Transverse colon (tissue), 4 donors: ENCODE measurements at regions not wholly inside any gene's neighbourhood (a gene's known extent, or its start where the extent isn't known, plus 50 kb on each side); places are given as distances from the start of the nearest gene placed in this dataset.

Experiments
- DNase-seq: peaks from one replicate; pipeline ENCODE4 v3.0.0-alpha.2; 2019
- H3K27ac ChIP-seq, 4 donors: fragments of 200-600 bp; sonication (generic); 2 replicates each; pipeline ENCODE4 v1.5.1; 2016 to 2018; ENCODE audit warnings: inconsistent platforms in 4 of 4
- H3K27me3 ChIP-seq: fragments of 200-600 bp; sonication (generic); 2 replicates; pipeline ENCODE4 v1.5.1; 2017; ENCODE audit warnings: inconsistent platforms
- H3K36me3 ChIP-seq, 4 donors: fragments of 200-600 bp; sonication (generic); 2 replicates each; pipeline ENCODE4 v1.5.1; 2017 to 2019; ENCODE audit warnings: inconsistent platforms in 4 of 4
- H3K4me1 ChIP-seq, 4 donors: fragments of 200-600 bp; sonication (generic); 2 replicates each; pipeline ENCODE4 v1.5.1; 2017 to 2020; ENCODE audit warnings: inconsistent platforms in 4 of 4
- H3K4me3 ChIP-seq, 4 donors: fragments of 200-600 bp; sonication (generic); 1 replicate in 1 of 4; 2 replicates in 3 of 4; pipeline versions ENCODE4 v1.5.1 to v1.6.1; 2017 to 2019; ENCODE audit warnings: inconsistent platforms in 4 of 4
- H3K9me3 ChIP-seq, 2 donors: fragments of 200-600 bp; sonication (generic); 2 replicates each; pipeline ENCODE4 v1.5.1; 2017 to 2019; ENCODE audit warnings: inconsistent platforms in 2 of 2
- EP300 ChIP-seq: sonication (generic); formaldehyde crosslinking; IDR thresholded peaks from one replicate; pipeline ENCODE4 v1.6.1; 2017; ENCODE audit warnings: antibody characterized with exemption, low read depth
- POLR2A ChIP-seq: fragments of 450-650 bp; IDR thresholded peaks from one replicate; pipeline ENCODE4 v1.6.1; 2016; ENCODE audit warnings: antibody characterized with exemption, mild to moderate bottlenecking, moderate library complexity
- POLR2AphosphoS5 ChIP-seq, 3 donors: sonication (generic); formaldehyde crosslinking; IDR thresholded peaks; one replicate each; pipeline ENCODE4 v1.6.1; 2016; ENCODE audit warnings: antibody characterized with exemption in 3 of 3
- WGBS, 2 donors: methylation state at CpG; one replicate each; pipeline ENCODE4 v1.1.5; 2018; ENCODE audit warnings: low coverage in 1 of 2; 5-methylcytosine and 5-hydroxymethylcytosine counted together
- in situ Hi-C, 4 donors: fragments of 200-750 bp; cut with MboI; loops; one replicate each; pipeline versions ENCODE4 v1.15.0 to v1.15.1; 2017; ENCODE audit warnings: low sequenced_read_pairs in 3 of 4, low pct_ligation_motif_present in 1 of 4, low pct_unique_long_range_greater_than_20kb in 1 of 4
- intact Hi-C: fragments of 100-400 bp; cut with DNase I; formaldehyde crosslinking; loops from one replicate; pipeline ENCODE4 v1.15.1; 2023; ENCODE audit warnings: low total_unique reads
- TF ChIP-seq, protein P1 (sequence below), 5 experiments: fragments of 200-600 bp in 3 of 5; fragments of 450-650 bp in 2 of 5; sonication (generic) in 3 of 5; IDR thresholded peaks; 1 replicate in 2 of 5; 2 replicates in 3 of 5; pipeline ENCODE4 v1.5.1; 2016 to 2017; ENCODE audit warnings: antibody characterized with exemption in 5 of 5, inconsistent platforms in 3 of 5, mild to moderate bottlenecking in 2 of 5, moderate library complexity in 1 of 5

DNA sequence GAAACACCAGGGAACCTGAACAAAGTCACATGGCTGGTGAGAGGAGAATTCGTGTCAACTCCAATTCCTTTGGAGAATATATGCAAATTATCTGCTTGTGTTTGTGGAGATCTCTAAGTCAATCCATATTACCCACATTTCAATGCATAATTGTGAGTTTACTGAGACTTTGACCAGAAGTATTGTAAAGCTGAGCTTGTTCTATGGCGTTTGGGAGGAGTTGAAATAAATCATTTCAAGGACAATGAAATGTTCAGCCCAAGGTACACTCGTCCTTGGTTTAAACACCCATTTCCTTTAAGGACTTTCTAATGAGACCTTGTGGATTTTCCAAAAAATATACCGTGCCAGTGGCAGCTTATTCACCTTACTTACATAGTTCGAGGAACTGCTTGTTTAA, 186.6 kb upstream of the HDAC9 start:
- no peak for DNase-seq
- in situ Hi-C loops (no loop called here), intact Hi-C loops (no loop called here)
- Histone ChIP-seq H3K27ac (peak overlapping the region in 3 of 4 donors; percentile 1 to 38 (median 27)), H3K27me3 (no peaks in the 10 kb centered on the region), H3K4me1 (peaks cover 3 to 15% (median 8%) of the 10 kb centered on the region in 4 donors), H3K9me3 (no peaks in the 10 kb centered on the region), H3K4me3 (no peak overlapping the region), H3K36me3 (no peaks in the 10 kb centered on the region)
- WGBS, 2 donors, result 35 to 44% methylated on average over 4 to 5 of the region's 5 CpGs
- TF ChIP-seq EP300, result no peak
- TF ChIP-seq POLR2A, result no peak
- TF ChIP-seq POLR2AphosphoS5 (IDR thresholded peaks at IDR 0.05), result no peak
- TF ChIP-seq, protein P1, sequence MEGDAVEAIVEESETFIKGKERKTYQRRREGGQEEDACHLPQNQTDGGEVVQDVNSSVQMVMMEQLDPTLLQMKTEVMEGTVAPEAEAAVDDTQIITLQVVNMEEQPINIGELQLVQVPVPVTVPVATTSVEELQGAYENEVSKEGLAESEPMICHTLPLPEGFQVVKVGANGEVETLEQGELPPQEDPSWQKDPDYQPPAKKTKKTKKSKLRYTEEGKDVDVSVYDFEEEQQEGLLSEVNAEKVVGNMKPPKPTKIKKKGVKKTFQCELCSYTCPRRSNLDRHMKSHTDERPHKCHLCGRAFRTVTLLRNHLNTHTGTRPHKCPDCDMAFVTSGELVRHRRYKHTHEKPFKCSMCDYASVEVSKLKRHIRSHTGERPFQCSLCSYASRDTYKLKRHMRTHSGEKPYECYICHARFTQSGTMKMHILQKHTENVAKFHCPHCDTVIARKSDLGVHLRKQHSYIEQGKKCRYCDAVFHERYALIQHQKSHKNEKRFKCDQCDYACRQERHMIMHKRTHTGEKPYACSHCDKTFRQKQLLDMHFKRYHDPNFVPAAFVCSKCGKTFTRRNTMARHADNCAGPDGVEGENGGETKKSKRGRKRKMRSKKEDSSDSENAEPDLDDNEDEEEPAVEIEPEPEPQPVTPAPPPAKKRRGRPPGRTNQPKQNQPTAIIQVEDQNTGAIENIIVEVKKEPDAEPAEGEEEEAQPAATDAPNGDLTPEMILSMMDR (IDR thresholded peaks at IDR 0.05), result no peak

DNA sequence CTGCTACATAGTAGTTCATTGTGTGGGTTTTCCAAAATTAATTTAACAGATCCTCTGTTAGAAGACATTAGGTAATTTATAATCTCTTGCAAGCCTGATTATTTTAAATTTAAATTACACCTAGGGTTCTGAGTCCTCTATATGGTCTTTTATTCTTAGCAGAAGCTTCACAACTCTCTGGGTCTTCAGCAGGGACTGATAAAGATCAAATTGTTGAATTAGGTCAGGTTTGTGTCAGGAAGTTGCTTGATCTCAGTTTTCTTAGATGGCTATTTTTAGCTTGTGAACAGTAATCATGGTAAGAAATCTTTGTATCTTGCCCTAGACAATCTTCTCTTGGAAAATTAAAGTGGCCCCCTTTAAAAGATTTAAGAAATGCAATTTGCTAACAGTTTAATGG, 183.1 kb upstream of the HDAC9 start:
- no peak for DNase-seq
- H3K4me3 ChIP-seq, result no peak overlapping the region
- H3K27me3 ChIP-seq, result no peaks in the 10 kb centered on the region
- TF ChIP-seq POLR2AphosphoS5 (IDR thresholded peaks at IDR 0.05), result no peak
- TF ChIP-seq, protein P1 (IDR thresholded peaks at IDR 0.05), result no peak
- TF ChIP-seq POLR2A, result no peak
- no peak for TF ChIP-seq EP300
- H3K36me3 ChIP-seq, result no peaks in the 10 kb centered on the region
- no peaks in the 10 kb centered on the region for H3K9me3 ChIP-seq
- no peak overlapping the region for H3K27ac ChIP-seq
- H3K4me1 ChIP-seq, result peaks cover 3 to 15% (median 8%) of the 10 kb centered on the region in 4 donors
- intact Hi-C loops, result no loop called here
- in situ Hi-C loops, result no loop called here

DNA sequence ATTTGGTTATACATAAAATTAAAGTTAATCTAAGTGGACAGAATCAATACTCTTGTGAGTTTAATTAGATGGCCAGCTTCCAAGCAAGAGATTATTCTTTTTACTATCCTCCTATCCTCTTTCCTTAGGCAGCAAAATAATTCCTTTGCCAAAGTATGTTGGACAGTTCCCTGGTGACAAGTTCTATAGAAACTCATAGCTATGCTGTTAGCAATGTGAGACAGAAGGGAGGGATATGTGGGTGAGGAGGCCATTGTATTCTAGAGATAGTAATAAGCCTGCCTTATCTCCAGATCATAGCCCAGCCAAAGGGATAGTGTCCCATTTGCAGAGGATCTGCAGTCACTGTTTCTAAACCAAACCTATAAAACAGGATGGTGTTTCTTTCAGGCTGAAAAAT, 181.6 kb upstream of the HDAC9 start:
- Histone ChIP-seq H3K27me3 (no peaks in the 10 kb centered on the region), H3K27ac (no peak overlapping the region), H3K36me3 (no peaks in the 10 kb centered on the region), H3K4me1 (peaks cover 3 to 6% (median 5%) of the 10 kb centered on the region in 4 donors), H3K9me3 (no peaks in the 10 kb centered on the region), H3K4me3 (no peak overlapping the region)
- no peak for TF ChIP-seq EP300
- DNase-seq, result no peak
- intact Hi-C loops, result no loop called here
- in situ Hi-C loops, result no loop called here

DNA sequence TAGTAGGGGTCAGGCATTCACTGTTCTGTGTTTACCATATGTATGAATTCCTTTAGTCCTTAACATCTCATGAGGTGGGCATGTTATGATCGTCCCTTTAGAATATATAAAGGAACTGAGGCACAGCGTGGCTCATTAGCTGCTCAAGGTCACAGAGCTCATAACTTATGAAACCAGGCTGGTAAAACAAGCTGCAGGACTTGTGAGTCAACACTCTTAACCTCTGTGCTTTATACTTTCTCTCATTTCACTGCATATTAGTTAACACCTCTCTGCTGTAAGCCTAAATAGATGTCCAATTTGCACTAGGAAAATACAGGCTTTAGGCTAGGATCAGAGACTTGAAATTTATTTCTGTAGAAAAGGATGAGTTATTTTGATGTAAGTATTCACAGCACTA, 180.3 kb upstream of the HDAC9 start:
- no peaks in the 10 kb centered on the region for H3K4me1 ChIP-seq
- in situ Hi-C loops (no loop called here), intact Hi-C loops (no loop called here)
- H3K4me3 ChIP-seq, result no peak overlapping the region
- H3K9me3 ChIP-seq, result no peaks in the 10 kb centered on the region
- no peaks in the 10 kb centered on the region for H3K27me3 ChIP-seq
- no peaks in the 10 kb centered on the region for H3K36me3 ChIP-seq
- no peak for DNase-seq
- no peak overlapping the region for H3K27ac ChIP-seq
- TF ChIP-seq POLR2AphosphoS5 (IDR thresholded peaks at IDR 0.05) (no peak), POLR2A (no peak), EP300 (no peak)
- TF ChIP-seq, protein P1 (IDR thresholded peaks at IDR 0.05), result no peak
- 88 to 94% methylated on average over 2 of the region's 2 CpGs for WGBS, 2 donors

DNA sequence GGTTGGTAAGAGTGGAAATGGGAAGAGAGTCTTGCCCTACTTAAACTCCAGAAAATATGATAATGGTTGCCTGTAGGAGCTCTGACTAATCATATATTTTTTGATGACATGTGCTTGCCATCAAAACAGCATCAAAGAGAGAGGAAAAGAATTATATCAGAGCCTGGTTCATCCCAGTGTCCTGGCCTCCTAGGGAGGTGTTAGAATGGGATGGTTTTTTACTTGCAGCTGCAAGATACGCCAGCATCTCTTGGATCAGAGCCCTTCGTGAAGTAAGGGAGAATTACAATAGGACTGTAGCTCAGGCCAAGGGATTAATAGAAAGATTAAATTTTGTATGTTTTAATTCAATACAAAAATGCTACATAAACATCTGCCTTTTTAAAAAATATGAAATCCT, 177.6 kb upstream of the HDAC9 start:
- Histone ChIP-seq H3K27me3 (no peaks in the 10 kb centered on the region), H3K9me3 (no peaks in the 10 kb centered on the region), H3K36me3 (no peaks in the 10 kb centered on the region), H3K4me1 (no peaks in the 10 kb centered on the region), H3K4me3 (no peak overlapping the region), H3K27ac (peak overlapping the region in 1 of 4 donors; percentile 17)
- no peak for TF ChIP-seq POLR2AphosphoS5 (IDR thresholded peaks at IDR 0.05)
- TF ChIP-seq EP300, result no peak
- TF ChIP-seq, protein P1 (IDR thresholded peaks at IDR 0.05), result no peak
- no peak for TF ChIP-seq POLR2A
- in situ Hi-C loops, result no loop called here
- 86 to 88% methylated on average over 2 of the region's 2 CpGs for WGBS, 2 donors
- DNase-seq, result no peak
- intact Hi-C loops, result no loop called here
